Stimulated activated CD8-positive, alpha-beta memory T cell treated with anti-CD3 and anti-CD28 coated beads, Interleukin-4, amount 100 ng/mL, for 1 hour (primary cell): ENCODE measurements at regions not wholly inside any gene's neighbourhood (a gene's known extent, or its start where the extent isn't known, plus 50 kb on each side); places are given as distances from the start of the nearest gene placed in this dataset.

Experiments used
- DNase-seq, 2 donors: peaks; one replicate each; pipeline ENCODE4 v3.0.0-alpha.2; 2020; ENCODE audit warnings: low read depth in 2 of 2, low spot score in 1 of 2

DNA sequence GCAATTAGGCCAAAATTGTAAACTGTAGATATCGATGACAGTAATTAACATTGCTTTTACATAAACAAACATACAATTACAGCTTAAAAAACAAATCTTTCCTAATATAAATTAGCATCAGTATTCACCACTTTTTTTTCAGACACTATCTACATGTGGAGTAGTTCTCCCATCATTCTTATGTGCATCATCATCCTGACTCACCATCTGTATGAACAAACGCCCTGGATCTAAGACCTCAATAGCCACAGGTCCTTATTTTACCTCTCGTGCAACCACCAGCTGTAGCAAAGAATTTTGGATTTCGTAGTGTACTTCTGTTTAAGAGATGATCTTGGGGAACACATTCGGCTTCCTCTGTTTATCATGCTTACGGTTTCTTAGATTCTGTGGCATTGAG lies 551.9 kb upstream of the KIRREL3 start:
- DNase-seq, result no peak

DNA sequence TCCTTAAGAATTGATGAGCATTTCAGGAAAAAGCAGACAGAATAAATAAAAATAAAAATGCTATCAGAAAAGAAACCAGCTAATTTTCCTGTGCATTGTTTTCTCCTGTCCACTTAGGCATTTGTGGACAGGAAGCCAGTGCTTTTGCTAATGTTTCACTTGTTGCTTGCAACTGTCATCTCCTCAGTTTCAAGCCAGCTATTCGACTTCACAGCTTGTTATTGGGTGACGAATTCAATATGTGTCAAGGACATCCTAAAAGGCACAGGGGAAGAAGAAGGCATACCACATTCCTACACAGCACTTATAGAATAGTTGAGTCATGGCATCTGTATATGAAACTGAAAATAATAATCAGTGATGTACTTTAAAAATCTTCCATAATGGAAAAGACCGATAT lies 530.6 kb upstream of the KIRREL3 start:
- no peak for DNase-seq

DNA sequence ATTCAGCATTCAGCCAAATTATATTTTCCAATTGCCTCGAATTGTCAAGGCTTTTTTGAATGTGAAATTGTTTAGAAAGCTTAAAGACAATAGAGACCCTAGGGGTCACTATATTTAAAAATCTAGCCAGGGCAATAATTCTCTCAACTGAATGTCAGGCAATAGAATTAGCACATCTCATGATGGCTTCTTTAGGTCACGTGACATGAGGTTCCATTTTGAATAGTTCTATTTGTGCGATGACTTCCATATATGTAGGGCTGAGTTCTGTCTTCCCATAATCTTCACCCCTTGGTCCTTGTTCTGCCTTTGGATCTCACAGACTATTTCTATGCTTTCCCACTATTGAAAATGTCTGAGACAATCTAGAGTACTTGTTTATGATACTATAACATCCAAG lies 527.7 kb upstream of the KIRREL3 start:
- DNase-seq, result no peak

DNA sequence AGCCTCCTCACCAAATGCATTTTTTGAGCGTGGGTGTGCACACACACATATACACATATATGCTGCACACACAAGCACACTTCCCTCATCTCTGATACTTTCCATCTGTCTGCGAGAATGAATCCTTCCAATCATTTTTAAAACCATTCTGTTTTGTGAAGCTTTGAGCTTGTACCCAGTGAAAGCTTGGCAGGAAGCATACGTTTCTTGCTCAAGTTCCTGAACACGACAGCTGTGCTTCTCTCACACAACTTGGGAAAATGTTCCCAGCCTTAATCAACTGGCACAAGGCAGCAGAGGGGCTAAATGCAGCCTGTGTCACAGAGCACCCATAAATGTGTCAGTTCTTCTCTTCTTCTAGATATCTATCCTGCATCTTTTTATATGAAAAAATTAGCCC lies 524.0 kb upstream of the KIRREL3 start:
- no peak for DNase-seq

DNA sequence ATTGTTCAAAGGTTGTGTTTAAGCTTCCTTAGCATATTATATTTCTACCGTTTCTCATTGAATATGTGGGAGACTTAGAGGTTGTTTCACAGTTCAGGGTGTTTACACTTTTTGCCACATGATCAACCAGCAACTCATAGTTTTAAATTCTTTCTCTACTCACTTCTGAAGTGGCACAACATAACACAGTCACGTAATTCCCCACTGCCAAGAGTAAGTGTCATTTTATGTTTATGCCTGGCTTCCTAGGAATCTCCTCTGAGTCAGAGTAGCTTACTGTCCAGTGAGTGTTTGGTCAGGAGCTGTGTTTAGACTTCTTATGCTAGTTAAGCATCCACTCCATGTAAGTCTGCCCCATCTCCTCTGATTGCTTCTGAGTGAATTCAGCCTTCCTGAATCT lies 520.8 kb upstream of the KIRREL3 start:
- DNase-seq, result no peak

DNA sequence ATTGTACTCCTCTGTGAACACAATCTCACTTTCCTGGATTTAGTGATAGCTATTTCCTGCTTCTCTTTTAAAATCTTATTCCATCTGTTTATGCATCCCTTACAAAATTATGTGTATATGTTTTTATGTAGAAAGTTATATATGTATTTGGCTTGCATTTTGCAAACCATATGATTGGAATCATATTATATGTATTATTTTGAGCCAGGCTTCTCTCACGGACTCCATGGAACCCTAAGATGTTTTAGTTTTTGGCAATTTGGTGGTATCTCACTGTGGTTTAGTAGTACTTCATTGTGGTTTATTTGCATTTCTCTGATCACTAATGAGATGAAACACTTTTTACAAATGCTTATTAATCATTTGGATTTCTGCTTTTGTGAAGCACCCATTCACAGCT lies 507.3 kb upstream of the KIRREL3 start:
- no peak for DNase-seq

DNA sequence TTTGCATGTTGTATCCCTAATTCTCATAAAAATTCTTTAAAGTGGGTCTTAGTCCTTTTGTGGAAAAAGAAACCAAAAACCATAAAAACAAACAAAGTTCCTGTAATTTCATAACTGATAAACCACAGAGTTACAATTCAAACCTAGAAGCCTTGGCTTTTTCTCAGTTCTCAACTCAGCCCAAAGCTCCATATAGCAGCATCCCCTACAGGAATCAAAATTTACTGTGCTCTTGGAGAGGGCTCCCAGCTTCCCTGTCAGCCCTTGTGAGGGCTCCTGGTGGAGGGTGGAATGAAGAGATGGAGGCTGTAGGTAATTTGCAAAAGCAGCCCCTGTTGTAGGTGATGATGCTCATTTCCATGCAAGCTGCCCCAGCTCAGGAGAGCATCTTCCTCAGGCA lies 506.1 kb upstream of the KIRREL3 start:
- DNase-seq, result no peak

DNA sequence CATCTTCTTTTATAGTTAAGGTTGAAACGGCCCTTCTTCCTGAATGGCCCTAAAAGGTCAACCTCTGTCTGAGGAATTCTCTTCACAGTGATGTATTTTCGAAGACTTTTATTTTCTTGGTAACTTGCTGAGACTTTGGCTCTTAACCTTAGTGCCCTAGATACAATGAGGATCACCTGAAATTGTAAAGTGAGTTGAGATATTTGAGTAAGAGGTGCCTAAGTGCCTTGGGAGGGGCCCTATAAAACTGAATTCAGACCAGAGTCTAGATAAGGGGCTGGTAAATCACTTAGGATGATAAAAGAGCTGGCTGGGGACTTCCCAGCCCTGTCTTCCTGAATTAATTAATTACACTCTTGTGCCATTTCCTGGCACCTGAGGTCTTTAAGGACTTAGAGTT lies 505.6 kb upstream of the KIRREL3 start:
- no peak for DNase-seq

DNA sequence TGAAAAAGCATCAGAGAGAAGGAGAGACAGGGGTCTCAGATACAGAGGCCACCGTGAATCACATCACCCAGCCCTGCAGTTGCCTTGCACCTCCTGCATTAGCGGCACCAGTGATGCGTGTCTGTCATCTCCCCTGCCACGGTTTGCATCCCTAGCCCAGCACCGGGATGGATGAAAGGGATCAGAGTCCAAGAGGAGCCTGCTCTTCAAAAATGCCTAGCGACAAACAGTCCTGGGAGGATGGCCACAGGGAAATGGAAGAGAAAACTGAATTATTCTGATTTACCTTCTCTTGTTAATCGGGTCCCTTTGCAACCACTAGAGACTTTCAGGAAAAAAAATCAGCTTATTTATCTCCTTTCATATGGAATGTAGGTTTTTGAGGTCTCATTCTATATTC lies 495.6 kb upstream of the KIRREL3 start:
- DNase-seq, result no peak

DNA sequence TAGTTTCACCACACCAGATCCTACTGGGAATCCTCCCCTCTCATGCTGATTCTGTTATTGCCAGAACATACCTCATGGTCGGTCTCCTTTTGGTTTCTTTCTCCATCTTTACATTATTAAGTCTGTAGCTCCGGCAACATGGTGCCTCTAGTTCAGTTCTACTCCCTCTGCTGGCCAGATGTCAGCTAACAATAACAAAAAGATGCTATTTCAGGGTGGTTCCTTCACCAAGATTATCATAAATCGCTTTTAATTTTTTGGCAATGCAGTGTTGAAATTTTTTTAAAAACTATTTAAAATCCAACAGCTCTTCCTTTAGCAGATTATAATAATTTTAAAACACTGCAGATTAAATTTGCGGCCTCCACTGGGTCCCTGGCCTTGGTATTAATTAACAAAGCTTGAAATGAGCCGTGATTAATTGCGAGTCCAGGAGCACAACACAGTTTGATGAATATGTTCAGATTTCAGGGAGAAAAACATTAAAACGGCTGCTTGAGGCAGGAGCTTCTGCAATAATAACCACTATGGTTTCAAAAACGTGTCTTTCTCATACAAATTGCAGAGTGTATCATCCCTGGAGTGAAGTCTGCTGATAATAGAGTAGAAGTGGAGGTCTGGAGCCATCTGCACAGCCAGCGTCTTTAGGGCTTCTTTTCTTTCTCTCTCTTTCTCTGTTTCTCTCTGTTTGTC lies 492.9 kb upstream of the KIRREL3 start:
- no peak for DNase-seq

DNA sequence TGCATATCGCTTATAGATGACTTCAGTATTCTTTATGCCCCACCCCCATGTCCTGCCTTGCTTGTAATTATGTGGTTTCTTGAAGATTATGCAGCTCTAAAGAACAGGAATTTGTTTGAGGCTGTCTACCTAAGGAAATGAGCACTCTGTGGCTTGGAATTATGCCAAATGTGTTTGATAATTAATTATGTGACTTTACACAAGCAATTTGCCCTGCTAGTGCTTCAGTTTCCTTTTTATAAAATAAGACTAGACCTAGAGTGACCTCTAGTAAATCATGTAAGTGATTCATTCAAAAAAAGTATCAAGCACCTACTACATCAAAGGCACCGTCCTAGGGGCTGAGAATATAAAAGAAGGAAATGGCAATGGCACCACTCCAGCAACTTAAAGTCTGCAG lies 491.5 kb upstream of the KIRREL3 start:
- no peak for DNase-seq

DNA sequence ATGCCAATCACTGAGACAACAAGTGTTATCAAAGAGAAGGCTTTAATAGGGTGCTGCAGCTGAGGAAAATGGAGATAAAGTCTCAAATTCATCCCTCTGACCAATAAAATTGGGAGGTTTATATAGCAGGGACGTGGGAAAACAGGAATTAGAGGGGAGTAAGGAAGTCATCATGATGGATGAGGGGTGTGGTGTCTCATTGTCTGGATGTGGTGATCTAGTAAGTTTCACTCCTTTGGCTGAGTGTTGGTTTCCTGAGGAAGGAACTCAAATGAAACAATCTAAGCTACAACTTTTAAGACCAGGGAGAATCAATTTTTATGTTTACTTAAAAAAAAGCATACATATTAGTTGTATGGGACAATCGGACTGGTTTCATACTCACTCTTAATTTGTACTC lies 491.0 kb upstream of the KIRREL3 start:
- no peak for DNase-seq

DNA sequence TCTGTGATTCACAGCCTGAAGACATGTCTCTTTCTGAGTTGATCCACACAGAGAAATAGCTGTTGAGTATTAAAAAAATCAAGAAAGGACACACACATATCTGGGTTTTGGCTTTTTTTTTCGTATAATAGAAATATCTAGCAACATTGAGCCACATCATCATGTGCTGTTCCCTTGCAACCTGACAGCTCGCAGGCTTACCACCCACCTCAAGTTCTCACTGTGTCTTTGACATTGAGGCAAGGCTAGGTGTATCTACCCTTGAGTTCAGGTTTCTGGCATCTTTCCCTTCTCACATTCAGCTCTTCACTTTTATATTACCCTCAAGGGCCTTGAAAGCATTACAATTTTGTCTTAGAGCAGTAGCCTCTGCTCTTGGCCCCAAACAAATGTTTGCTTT lies 490.3 kb upstream of the KIRREL3 start:
- no peak for DNase-seq

DNA sequence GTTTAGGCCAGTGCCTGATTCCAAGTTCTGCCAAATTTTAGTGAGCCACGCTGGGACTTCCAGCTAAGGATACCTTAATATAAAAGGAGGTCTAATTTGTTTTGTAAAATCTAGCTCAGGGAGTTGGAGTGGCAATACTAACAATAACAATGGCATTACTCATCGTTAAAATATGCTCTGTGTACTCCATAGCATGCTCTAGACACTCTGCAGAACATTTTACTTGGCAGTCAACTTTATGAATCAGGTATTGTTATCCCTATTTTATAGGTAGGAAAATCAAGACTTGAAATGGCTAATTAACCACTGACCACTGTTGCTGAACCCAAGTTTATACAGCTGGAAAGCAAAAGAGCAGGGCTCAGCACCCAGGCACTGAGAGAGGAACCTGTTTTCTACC lies 485.0 kb upstream of the KIRREL3 start:
- no peak for DNase-seq

DNA sequence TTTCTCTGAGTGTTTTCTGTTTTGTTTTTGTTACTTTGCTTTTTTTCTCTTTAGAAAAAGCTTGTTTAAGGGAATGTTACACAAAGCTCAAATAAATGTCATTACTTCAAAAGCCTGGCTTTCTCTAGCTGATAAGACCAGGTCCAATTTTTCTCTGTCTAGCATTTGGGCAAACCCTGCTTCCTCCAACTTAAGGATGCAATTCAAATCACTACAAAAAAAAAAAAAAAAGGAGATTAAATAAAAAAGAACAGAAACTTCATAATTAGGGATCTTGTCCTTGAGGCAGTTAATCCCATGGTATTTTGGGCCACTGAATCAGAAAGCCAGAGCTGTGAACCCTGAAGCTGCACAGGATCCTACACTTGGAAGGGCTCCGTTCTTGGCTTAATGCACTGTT lies 480.8 kb upstream of the KIRREL3 start:
- no peak for DNase-seq

DNA sequence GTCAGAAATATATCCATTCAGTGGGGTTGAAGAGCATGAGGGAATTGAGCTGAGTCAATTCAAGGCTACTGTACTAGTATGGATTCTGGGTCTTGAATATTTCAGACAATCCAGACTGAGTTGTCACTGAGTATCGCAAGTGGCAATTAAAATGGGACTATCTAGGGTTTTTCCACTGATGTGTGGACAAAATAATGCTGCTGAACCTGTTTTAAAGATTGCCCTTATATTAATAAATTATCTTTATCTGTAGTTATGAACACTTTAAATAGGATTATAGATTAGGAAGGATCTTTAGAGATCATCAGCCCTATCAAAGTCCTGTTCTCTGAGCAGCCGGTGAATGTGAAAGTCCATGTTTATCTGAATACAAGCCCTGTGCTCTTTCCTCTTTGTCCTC lies 478.3 kb upstream of the KIRREL3 start:
- DNase-seq, result no peak

DNA sequence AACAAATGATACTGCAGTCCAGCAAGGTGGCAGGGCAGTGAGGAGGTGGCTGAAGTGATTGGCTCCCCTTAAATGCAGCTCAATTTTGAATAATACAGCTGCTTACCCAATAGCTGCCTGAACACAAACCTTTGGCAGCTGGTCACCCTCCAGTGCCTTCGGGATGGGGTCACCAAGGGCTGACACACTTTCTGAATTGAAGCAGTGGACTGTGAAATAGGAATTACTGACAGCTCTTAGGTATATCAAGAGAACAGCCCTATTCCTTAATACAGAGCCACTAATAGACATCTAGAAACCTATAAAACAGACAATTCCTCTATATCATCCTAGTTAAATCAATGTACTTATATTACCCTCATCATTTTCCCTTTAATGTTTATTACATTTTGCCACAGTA lies 474.2 kb upstream of the KIRREL3 start:
- no peak for DNase-seq

DNA sequence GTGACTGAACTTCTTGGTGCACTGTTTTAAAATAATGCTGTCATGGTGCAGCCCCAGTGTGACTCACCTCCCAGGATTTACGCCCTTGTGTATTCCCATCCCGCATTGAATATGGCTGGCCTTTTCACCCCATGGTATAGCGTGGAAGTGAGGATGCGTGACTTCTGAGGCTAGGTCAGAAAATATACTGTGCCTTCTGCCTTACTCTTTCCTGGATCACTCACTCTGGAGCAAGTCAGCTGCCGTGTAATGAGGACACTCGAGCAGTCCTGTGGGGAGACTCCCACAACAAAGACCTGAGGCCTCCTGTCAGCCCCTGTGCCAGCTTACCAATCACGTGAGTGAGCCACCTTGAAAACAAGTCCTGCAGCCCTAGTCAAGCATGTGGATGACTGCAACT lies 471.9 kb upstream of the KIRREL3 start:
- no peak for DNase-seq

DNA sequence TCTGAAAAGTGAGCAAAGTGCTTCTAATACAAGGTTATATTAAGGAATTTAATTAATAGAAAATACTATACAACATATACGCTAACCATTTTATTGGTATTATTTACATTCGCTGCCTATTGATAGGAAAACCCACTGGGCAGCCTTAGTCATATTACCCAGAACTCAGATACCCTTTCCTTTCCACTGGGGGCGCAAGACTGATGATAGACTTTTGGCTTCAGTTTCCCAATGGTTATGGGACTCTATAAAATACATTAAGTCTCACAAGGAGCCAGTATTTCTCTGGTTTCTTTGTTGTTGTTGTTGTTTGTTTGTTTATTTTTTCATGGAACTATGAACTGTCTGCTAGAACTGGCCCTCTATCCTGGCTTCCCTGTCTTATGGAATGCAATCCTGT lies 471.1 kb upstream of the KIRREL3 start:
- no peak for DNase-seq

DNA sequence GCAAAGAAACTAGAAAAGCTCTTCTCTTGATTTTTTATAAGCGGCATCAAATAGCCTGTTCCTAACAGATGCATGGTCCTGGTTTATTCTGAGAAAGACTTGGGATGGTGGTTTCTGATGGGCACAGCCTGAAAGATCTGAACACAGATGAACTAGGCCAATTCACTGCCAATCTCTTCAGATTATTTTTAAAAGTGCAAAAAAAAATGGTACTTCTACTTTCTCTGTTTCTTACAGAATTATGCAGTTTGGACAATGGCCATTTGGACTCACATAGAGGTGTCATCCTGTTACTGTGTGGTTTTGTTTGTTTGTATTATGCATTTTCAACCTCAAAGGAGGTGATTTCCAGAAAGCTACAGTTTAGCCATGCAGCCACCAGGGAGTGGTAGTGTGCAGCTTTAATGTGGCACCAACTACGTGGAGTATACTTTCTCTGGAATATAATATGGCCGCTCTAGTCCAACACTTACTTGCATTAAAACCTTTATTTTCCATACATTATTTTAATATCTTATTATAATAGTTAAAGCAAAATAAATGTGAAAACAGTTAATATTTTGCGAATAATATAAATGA lies 469.8 kb upstream of the KIRREL3 start:
- no peak for DNase-seq

DNA sequence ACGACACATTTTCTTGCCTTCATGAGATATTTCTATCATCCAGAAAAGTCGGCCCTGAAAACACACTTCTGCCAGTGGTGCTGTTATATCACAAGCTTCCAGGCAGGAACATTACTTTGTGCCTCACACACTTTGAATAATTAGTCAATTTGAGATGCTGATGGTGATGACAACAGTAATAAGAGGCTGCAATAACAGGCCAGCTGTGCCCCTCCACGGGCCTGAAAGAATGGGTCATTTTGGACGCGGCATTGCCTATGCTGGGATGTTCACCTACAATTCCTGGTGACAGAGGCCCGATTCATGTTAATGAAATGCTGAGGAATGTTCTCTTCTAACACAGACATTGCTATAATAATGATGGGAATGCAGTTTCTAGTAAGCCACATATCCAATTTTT lies 463.8 kb upstream of the KIRREL3 start:
- DNase-seq, result no peak

DNA sequence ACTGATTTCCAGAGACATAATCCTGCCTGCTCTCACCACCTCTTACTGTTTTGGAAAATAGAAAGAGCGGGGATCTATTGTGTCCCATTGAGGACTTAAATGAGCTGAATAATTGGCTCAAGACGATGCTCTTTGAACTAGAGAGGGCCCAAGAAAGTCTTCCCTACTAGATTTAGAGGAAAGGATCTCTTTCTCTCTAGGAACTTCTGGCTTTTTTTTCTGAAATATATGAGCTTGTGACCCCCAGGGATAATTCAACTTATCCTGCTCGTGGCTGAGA lies 461.4 kb upstream of the KIRREL3 start:
- no peak for DNase-seq

DNA sequence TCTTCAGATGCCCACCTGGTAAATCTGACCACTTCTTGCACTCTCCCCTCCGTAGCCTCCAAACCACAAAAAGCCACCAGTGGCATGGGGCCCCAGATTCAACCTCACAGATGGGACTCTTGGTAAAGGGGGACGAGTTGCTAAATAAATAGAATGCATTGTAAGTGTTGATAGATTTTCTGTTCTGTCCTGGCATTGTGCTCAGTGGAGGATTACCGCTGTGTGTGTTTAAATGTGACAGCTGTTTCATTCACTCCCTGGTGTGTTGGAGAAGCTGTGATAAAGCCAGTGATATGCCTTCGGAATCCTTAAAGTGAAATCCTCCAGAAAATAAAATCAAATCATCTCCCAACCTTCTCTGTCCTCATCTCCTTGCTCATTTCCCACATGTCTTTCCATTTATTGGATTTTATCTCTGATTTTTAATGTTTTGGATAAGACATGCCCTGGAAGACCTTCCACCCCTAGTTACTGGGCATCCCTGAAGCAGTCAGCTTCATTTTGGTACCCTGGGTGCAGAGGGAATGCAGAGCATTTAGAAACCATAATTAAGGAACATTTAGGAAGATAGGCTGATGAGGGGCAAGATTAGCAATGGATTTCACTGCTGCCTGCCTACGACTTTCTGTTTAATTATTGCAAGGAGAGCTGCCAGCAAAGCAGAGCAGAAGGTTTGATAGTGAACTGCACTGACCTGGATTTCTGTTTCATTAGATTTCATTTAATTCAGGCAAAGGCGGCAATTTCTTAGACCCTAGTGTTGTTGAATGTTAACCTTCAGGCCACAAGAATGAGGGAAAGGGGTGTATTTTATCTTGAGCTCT lies 460.9 kb upstream of the KIRREL3 start:
- DNase-seq, result no peak
